Mammary epithelial cell (primary cell): ENCODE measurements at regions not wholly inside any gene's neighbourhood (a gene's known extent, or its start where the extent isn't known, plus 50 kb on each side); places are given as distances from the start of the nearest gene placed in this dataset.

Source experiments
- EZH2 ChIP-seq: IDR thresholded peaks from 2 replicates; pipeline ENCODE4 v1.6.1; 2012; ENCODE audit warnings: low read length, inconsistent platforms, borderline replicate concordance
- TF ChIP-seq, protein P1 (sequence below), 2 donors: IDR thresholded peaks in 1 of 2; conservative IDR thresholded peaks in 1 of 2; 2 replicates each; pipeline ENCODE4 v1.5.1; 2011 to 2012; ENCODE audit warnings: inconsistent platforms in 2 of 2, low read length in 2 of 2, mild to moderate bottlenecking in 2 of 2, control low read depth in 1 of 2, low read depth in 1 of 2; ENCODE audit not compliant: insufficient read depth in 1 of 2; ENCODE audit errors: extremely low read depth in 1 of 2

DNA sequence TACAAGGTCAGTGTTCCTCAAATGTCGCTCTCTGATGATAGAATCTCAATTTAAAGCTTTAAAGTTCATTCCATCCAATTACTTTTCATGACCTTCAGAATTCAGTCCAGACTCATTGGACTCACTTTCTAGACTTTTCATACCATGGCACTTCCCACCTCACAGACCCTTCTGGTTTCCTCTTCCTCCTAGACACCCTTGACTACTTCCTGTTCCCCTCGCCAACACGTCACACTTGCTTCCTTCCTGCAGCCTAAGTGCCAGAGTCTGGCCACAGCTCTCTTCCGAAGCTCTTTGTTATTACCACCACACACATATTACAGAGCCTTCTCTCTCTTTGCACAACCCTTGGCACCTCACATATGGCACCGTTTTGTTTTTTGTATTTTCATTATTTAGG, 59.1 kb upstream of the UMPS start:
- TF ChIP-seq, protein P1, sequence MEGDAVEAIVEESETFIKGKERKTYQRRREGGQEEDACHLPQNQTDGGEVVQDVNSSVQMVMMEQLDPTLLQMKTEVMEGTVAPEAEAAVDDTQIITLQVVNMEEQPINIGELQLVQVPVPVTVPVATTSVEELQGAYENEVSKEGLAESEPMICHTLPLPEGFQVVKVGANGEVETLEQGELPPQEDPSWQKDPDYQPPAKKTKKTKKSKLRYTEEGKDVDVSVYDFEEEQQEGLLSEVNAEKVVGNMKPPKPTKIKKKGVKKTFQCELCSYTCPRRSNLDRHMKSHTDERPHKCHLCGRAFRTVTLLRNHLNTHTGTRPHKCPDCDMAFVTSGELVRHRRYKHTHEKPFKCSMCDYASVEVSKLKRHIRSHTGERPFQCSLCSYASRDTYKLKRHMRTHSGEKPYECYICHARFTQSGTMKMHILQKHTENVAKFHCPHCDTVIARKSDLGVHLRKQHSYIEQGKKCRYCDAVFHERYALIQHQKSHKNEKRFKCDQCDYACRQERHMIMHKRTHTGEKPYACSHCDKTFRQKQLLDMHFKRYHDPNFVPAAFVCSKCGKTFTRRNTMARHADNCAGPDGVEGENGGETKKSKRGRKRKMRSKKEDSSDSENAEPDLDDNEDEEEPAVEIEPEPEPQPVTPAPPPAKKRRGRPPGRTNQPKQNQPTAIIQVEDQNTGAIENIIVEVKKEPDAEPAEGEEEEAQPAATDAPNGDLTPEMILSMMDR (conservative IDR thresholded peaks at IDR 0.05 in 1 of 2, IDR thresholded peaks at IDR 0.05 in 1 of 2; ENCODE audit: extremely low read depth in 1 of 2, insufficient read depth in 1 of 2, low read depth in 1 of 2, low read length in 2 of 2): no peak
- no peak for TF ChIP-seq EZH2
